Loucy (cell line): ENCODE measurements at regions not wholly inside any gene's neighbourhood (a gene's known extent, or its start where the extent isn't known, plus 50 kb on each side); places are given as distances from the start of the nearest gene placed in this dataset.

Source experiments
- EZH2phosphoT487 ChIP-seq: fragments of 200-600 bp; IDR thresholded peaks from 2 replicates; pipeline ENCODE4 v1.6.1; 2018; ENCODE audit warnings: antibody characterized with exemption, mild to moderate bottlenecking, moderate library complexity, borderline replicate concordance
- TF ChIP-seq, protein P1 (sequence below): fragments of 200-600 bp; sonication (generic); conservative IDR thresholded peaks from 2 replicates; pipeline ENCODE4 v1.5.1; 2014; ENCODE audit warnings: mild to moderate bottlenecking, antibody characterized with exemption, low read length

DNA sequence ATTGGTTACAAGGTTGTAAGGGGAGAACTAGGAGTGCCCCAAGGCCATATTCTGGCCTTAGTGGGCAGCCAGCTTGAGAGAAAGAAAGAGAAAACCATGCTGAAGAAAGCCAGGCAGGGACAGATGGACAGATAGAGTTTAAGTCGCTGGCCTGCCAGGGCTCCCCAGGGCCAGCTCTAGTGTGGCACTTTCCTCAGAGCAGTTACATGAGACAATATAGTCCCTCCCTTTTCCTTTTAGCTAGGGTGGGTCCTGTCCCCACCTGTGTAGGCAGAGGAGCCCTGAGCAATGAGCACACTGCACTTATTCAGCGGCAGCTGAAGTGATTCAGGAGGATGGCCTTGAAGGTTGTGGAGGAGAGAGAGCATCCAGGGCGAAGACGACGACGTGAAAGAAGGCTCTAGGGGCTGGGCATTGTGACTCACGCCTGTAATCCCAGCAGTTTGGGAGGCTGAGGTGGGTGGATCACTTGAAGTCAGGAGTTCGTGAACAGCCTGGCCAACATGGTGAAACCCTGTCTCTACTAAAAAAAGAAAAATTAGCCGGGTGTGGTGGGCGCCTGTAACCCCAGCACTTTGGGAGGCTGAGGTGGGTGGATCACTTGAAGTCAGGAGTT lies 152.0 kb upstream of the SLC1A4 start:
- TF ChIP-seq, protein P1, sequence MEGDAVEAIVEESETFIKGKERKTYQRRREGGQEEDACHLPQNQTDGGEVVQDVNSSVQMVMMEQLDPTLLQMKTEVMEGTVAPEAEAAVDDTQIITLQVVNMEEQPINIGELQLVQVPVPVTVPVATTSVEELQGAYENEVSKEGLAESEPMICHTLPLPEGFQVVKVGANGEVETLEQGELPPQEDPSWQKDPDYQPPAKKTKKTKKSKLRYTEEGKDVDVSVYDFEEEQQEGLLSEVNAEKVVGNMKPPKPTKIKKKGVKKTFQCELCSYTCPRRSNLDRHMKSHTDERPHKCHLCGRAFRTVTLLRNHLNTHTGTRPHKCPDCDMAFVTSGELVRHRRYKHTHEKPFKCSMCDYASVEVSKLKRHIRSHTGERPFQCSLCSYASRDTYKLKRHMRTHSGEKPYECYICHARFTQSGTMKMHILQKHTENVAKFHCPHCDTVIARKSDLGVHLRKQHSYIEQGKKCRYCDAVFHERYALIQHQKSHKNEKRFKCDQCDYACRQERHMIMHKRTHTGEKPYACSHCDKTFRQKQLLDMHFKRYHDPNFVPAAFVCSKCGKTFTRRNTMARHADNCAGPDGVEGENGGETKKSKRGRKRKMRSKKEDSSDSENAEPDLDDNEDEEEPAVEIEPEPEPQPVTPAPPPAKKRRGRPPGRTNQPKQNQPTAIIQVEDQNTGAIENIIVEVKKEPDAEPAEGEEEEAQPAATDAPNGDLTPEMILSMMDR: no peak
- no peak for TF ChIP-seq EZH2phosphoT487
